Ovary (tissue), 7 donors: ENCODE measurements at regions not wholly inside any gene's neighbourhood (a gene's known extent, or its start where the extent isn't known, plus 50 kb on each side); places are given as distances from the start of the nearest gene placed in this dataset.

Experiments used
- DNase-seq, 5 donors: peaks; one replicate each; pipeline ENCODE4 v3.0.0-alpha.2; 2019 to 2020
- H3K27ac ChIP-seq, 2 donors: fragments of 200-600 bp; one replicate each; pipeline versions ENCODE4 v1.5.1 to v1.8.0; 2019 to 2022
- H3K27me3 ChIP-seq: fragments of 200-600 bp; one replicate; pipeline ENCODE4 v1.8.0; 2022
- H3K36me3 ChIP-seq: fragments of 200-600 bp; sonication (generic); one replicate; pipeline ENCODE4 v1.5.1; 2019
- H3K4me1 ChIP-seq: one replicate; pipeline ENCODE4 v1.8.1; 2013; ENCODE audit warnings: mild to moderate bottlenecking, moderate library complexity; ENCODE audit not compliant: insufficient read depth
- H3K4me3 ChIP-seq: fragments of 200-600 bp; sonication (generic); one replicate; pipeline ENCODE4 v1.5.1; 2017
- H3K9me3 ChIP-seq, 2 donors: fragments of 200-600 bp in 1 of 2; sonication (generic) in 1 of 2; one replicate each; pipeline versions ENCODE4 v1.5.1 to v1.8.1; 2013 to 2019; ENCODE audit warnings: mild to moderate bottlenecking in 1 of 2, moderate library complexity in 1 of 2
- EP300 ChIP-seq: sonication (generic); formaldehyde crosslinking; IDR thresholded peaks from one replicate; pipeline ENCODE4 v1.6.1; 2017; ENCODE audit warnings: antibody characterized with exemption
- POLR2A ChIP-seq: fragments of 450-650 bp; IDR thresholded peaks from one replicate; pipeline ENCODE4 v1.6.1; 2017; ENCODE audit warnings: antibody characterized with exemption, mild to moderate bottlenecking, moderate library complexity
- WGBS, 3 donors: extraction: QIAGEN DNeasy Blood & Tissue Kit in 1 of 3; methylation state at CpG; one replicate each; pipeline versions ENCODE4 v1.1.5 to v1.1.7; 2013 to 2017; 5-methylcytosine and 5-hydroxymethylcytosine counted together
- intact Hi-C, 4 donors: fragments of 100-400 bp; cut with DNase I; formaldehyde crosslinking; loops; one replicate each; pipeline versions ENCODE4 v1.11.0 to v1.15.1; 2022 to 2023
- TF ChIP-seq, protein P1 (sequence below), 3 donors: fragments of 450-650 bp in 2 of 3; fragments of 200-600 bp in 1 of 3; IDR thresholded peaks; one replicate each; pipeline versions ENCODE4 v1.5.1 to v1.8.0; 2016 to 2022; ENCODE audit warnings: antibody characterized with exemption in 3 of 3, mild to moderate bottlenecking in 1 of 3
- donor health status: DM: no; HTN: no; CAD: no; lungs with moderate emphysema.
- donor health status: DM: no; HTN: no; CAD: no.
- donor health status: Bipolar disorder and iron deficiency.
- donor health status: DM: no; HTN: no; CAD: no.
- donor health status: DM: yes; HTN: yes; CAD: no.

DNA sequence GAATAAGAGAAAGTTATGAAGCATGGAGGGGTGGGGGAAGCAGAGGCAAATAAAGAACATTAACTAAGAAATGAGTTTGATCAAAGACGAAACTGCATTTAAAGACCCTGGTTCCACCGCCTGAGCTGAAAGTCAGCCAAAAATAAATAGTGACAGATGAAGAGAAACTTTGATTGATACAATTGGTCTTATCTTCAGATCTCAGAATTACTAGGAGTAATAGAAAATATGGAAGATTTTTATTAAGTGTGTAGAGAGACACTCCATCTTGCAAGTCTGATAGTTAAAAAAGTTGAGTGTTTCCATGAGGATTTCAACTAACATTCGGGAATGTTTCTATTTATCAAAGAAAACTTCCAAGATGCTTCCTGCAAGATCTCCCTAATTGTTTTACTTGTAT is 418.2 kb upstream of the ADGRL2 start:
- H3K27me3 ChIP-seq: no peaks in the 10 kb centered on the region
- 94 to 96% (median 95%) methylated on average over 3 of the region's 3 CpGs for WGBS, 3 donors
- intact Hi-C loops: no loop called here
- TF ChIP-seq EP300: no peak
- no peak for TF ChIP-seq POLR2A
- no peak overlapping the region for H3K27ac ChIP-seq
- no peaks in the 10 kb centered on the region for H3K36me3 ChIP-seq
- no peak overlapping the region for H3K4me3 ChIP-seq
- no peaks in the 10 kb centered on the region for H3K4me1 ChIP-seq
- H3K9me3 ChIP-seq: no peaks in the 10 kb centered on the region
- DNase-seq: no peak

DNA sequence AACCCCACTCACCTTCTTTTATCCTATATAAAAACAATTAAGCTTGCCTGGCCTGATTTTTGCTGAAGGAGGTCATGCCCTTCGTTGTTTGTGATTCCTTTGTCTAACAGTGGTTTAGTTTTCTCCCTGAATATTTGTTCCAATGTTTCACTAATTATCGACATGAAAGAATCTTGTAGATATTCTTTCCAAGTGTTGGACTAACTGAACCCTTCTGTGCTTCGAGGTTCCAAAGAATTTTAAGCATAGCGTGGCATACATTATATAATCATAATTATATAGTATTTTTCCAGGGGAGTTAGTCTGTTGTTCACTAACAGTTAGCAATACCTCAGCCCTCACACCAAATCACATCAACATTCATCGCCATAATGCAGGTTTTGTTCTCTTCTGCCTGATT is 418.9 kb upstream of the ADGRL2 start:
- WGBS, 3 donors: 83 to 90% (median 85%) methylated on average over 5 of the region's 5 CpGs
- TF ChIP-seq POLR2A (no peak), EP300 (no peak)
- TF ChIP-seq, protein P1, sequence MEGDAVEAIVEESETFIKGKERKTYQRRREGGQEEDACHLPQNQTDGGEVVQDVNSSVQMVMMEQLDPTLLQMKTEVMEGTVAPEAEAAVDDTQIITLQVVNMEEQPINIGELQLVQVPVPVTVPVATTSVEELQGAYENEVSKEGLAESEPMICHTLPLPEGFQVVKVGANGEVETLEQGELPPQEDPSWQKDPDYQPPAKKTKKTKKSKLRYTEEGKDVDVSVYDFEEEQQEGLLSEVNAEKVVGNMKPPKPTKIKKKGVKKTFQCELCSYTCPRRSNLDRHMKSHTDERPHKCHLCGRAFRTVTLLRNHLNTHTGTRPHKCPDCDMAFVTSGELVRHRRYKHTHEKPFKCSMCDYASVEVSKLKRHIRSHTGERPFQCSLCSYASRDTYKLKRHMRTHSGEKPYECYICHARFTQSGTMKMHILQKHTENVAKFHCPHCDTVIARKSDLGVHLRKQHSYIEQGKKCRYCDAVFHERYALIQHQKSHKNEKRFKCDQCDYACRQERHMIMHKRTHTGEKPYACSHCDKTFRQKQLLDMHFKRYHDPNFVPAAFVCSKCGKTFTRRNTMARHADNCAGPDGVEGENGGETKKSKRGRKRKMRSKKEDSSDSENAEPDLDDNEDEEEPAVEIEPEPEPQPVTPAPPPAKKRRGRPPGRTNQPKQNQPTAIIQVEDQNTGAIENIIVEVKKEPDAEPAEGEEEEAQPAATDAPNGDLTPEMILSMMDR (IDR thresholded peaks at IDR 0.05): no peak
- no peak for DNase-seq
- no peak overlapping the region for H3K4me3 ChIP-seq
- no peaks in the 10 kb centered on the region for H3K27me3 ChIP-seq
- H3K27ac ChIP-seq: no peak overlapping the region
- H3K36me3 ChIP-seq: no peaks in the 10 kb centered on the region
- H3K9me3 ChIP-seq: no peaks in the 10 kb centered on the region
- H3K4me1 ChIP-seq: no peaks in the 10 kb centered on the region
- intact Hi-C loops: no loop called here

DNA sequence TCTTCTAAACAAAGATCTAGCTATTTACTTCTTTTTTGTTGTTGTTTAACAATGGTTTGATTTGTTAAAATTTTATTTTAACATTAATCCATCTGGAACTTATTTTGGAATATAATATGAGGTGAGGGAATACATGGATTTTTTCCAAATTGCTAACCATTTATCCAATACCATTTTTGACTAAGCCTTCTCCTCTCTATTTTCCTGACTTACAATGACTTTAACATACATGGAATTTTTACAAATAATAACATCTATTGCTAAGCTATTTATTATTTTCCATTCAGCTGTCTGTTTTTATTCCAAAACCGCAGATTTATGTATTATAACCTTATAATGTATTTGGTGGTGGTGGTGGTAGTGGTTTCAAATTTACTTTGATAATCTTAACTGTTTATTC is 420.3 kb upstream of the ADGRL2 start:
- H3K4me1 ChIP-seq: no peaks in the 10 kb centered on the region
- H3K4me3 ChIP-seq: no peak overlapping the region
- no peaks in the 10 kb centered on the region for H3K9me3 ChIP-seq
- TF ChIP-seq POLR2A: no peak
- no peak for TF ChIP-seq EP300
- TF ChIP-seq, protein P1 (IDR thresholded peaks at IDR 0.05): no peak
- no peaks in the 10 kb centered on the region for H3K27me3 ChIP-seq
- no peaks in the 10 kb centered on the region for H3K36me3 ChIP-seq
- no peak for DNase-seq
- WGBS, 3 donors: 92 to 100% (median 94%) methylated on average over 1 of the region's 1 CpG
- intact Hi-C loops: no loop called here
- no peak overlapping the region for H3K27ac ChIP-seq

DNA sequence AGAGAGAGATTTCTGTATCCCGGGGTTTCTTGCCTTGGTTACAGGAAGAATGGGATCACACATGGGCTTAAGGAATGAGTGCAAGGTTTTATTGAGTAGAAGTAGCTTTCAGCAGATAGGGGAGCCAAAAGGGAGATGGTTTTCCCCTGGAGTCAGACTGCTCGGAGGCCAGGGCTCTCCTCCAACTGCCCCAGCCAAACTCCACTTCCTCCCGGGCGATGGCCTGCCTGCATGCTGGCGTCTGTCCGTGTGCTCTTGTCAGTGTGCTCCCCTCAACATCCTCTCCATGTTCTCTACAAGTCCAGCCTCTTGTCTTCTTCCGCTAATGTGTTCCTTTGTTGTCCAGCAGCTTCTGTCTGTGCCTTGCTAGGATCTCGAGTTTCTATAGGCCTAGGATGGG is 421.3 kb upstream of the ADGRL2 start:
- DNase-seq: no peak
- H3K4me1 ChIP-seq: no peaks in the 10 kb centered on the region
- H3K9me3 ChIP-seq: no peaks in the 10 kb centered on the region
- WGBS, 3 donors: 91 to 93% (median 93%) methylated on average over 8 of the region's 8 CpGs
- H3K4me3 ChIP-seq: no peak overlapping the region
- no peak overlapping the region for H3K27ac ChIP-seq
- TF ChIP-seq, protein P1 (IDR thresholded peaks at IDR 0.05): no peak
- no peak for TF ChIP-seq EP300
- TF ChIP-seq POLR2A: no peak
- H3K27me3 ChIP-seq: no peaks in the 10 kb centered on the region
- intact Hi-C loops: no loop called here
- H3K36me3 ChIP-seq: no peaks in the 10 kb centered on the region

DNA sequence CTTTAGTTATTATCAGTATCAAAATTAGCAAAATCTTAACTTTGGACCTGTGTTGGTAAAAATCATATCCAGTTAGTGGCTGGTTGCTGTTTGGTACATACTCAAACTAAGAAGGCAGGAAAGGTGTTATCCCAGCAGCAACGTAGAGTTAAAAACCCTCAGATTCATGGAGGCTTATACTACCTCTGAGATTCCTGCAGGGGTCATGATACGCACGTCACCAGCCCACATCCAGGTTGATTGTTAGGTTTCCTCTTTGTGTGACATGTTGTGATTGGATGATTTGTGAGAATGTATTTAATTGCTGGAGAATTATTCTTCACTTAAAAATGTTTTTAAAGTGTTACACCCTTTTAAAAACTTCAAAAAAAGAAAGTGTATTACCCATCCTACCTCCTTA is 423.3 kb upstream of the ADGRL2 start:
- intact Hi-C loops: no loop called here
- Histone ChIP-seq H3K27me3 (no peaks in the 10 kb centered on the region), H3K36me3 (no peaks in the 10 kb centered on the region), H3K4me3 (no peak overlapping the region), H3K27ac (no peak overlapping the region), H3K4me1 (no peaks in the 10 kb centered on the region), H3K9me3 (no peaks in the 10 kb centered on the region)
- no peak for TF ChIP-seq EP300
- TF ChIP-seq POLR2A: no peak
- TF ChIP-seq, protein P1 (IDR thresholded peaks at IDR 0.05): no peak
- 80 to 97% (median 83%) methylated on average over 3 of the region's 3 CpGs for WGBS, 3 donors
- no peak for DNase-seq
